ENCODE measurements at regions not wholly inside any gene's neighbourhood (a gene's known extent, or its start where the extent isn't known, plus 50 kb on each side); places are given as distances from the start of the nearest gene placed in this dataset.

GRCh38 chr6:15801912-15802311, 139.1 kb upstream of the DTNBP1 start:
- Histone ChIP-seq H3K36me3 (ENCODE audit: low read depth) (no peaks in the 10 kb centered on the region), H3K9me3 (ENCODE audit: low read depth) (no peaks in the 10 kb centered on the region), H3K9me2 (ENCODE audit: insufficient read depth) (no peaks in the 10 kb centered on the region), H2AFZ (no peak overlapping the region), H3K27me3 (replicated peaks; ENCODE audit: insufficient read depth) (no peaks in the 10 kb centered on the region), H3K27ac (no peak overlapping the region), H4K20me1 (ENCODE audit: insufficient read depth) (no peaks in the 10 kb centered on the region), H3K4me1 (ENCODE audit: insufficient read depth) (no peaks in the 10 kb centered on the region), H3K9ac (no peak overlapping the region), H3K4me3 (no peak overlapping the region), H3K4me2 (ENCODE audit: unreplicated experiment) (no peak overlapping the region), H3F3A (ENCODE audit: insufficient read depth) (no peaks in the 10 kb centered on the region), H3K79me2 (ENCODE audit: insufficient read depth) (no peaks in the 10 kb centered on the region)
- no peak for DNase-seq
- WGBS, 2 experiments (ENCODE audit: low coverage in 1 of 2, low lambda C conversion rate in 2 of 2, missing lambda C conversion rate in 2 of 2) = 84 to 88% methylated on average over 7 of the region's 7 CpGs
- TF ChIP-seq EZH2 (IDR thresholded peaks at IDR 0.05; ENCODE audit: insufficient read depth, poor library complexity, severe bottlenecking) = no peak
- TF ChIP-seq EZH2phosphoT487 (IDR thresholded peaks at IDR 0.05; ENCODE audit: insufficient read depth, low read depth) = no peak
- in situ Hi-C loops (cut with MboI) = no loop called here

GRCh38 chr6:15800841-15801617, 138.2 kb upstream of the DTNBP1 start:
- no peaks in the 10 kb centered on the region for H3K79me2 ChIP-seq (ENCODE audit: insufficient read depth)
- H3K9me3 ChIP-seq (ENCODE audit: low read depth) = no peaks in the 10 kb centered on the region
- 72 to 73% methylated on average over 11 of the region's 11 CpGs for WGBS, 2 experiments (ENCODE audit: low coverage in 1 of 2, low lambda C conversion rate in 2 of 2, missing lambda C conversion rate in 2 of 2)
- H3K9me2 ChIP-seq (ENCODE audit: insufficient read depth) = no peaks in the 10 kb centered on the region
- no peaks in the 10 kb centered on the region for H3F3A ChIP-seq (ENCODE audit: insufficient read depth)
- in situ Hi-C loops (cut with MboI) = no loop called here
- H3K4me3 ChIP-seq = no peak overlapping the region
- no peaks in the 10 kb centered on the region for H3K36me3 ChIP-seq (ENCODE audit: low read depth)
- H3K4me1 ChIP-seq (ENCODE audit: insufficient read depth) = no peaks in the 10 kb centered on the region
- no peaks in the 10 kb centered on the region for H4K20me1 ChIP-seq (ENCODE audit: insufficient read depth)
- no peak overlapping the region for H3K9ac ChIP-seq
- no peak overlapping the region for H2AFZ ChIP-seq
- H3K4me2 ChIP-seq (ENCODE audit: unreplicated experiment) = no peak overlapping the region
- TF ChIP-seq EZH2 (IDR thresholded peaks at IDR 0.05; ENCODE audit: insufficient read depth, poor library complexity, severe bottlenecking) = no peak
- TF ChIP-seq EZH2phosphoT487 (IDR thresholded peaks at IDR 0.05; ENCODE audit: insufficient read depth, low read depth) = no peak
- no peak overlapping the region for H3K27ac ChIP-seq
- H3K27me3 ChIP-seq (replicated peaks; ENCODE audit: insufficient read depth) = no peaks in the 10 kb centered on the region
- peak; percentile 59 for DNase-seq

- H3K79me2 ChIP-seq (ENCODE audit: insufficient read depth) = no peaks in the 10 kb centered on the region
Measured at GRCh38 chr6:15798533-15799255, 135.9 kb upstream of the DTNBP1 start.

GRCh38 chr6:15796844-15797243, 134.0 kb upstream of the DTNBP1 start:
- Histone ChIP-seq H3F3A (ENCODE audit: insufficient read depth) (0 out of 2 replicates have a peak, but pooled peaks cover 5% of the 10 kb centered on the region), H3K4me1 (ENCODE audit: insufficient read depth) (peaks cover 4% of the 10 kb centered on the region; the same call in 1 of the 2 replicates), H3K36me3 (ENCODE audit: low read depth) (no peaks in the 10 kb centered on the region), H3K27me3 (replicated peaks; ENCODE audit: insufficient read depth) (no peaks in the 10 kb centered on the region; the same call in 1 of the 2 replicates), H3K9me2 (ENCODE audit: insufficient read depth) (no peaks in the 10 kb centered on the region), H4K20me1 (ENCODE audit: insufficient read depth) (no peaks in the 10 kb centered on the region), H3K79me2 (ENCODE audit: insufficient read depth) (no peaks in the 10 kb centered on the region), H3K27ac (no peak overlapping the region), H3K4me3 (no peak overlapping the region), H3K9ac (no peak overlapping the region), H2AFZ (no peak overlapping the region), H3K9me3 (ENCODE audit: low read depth) (no peaks in the 10 kb centered on the region), H3K4me2 (ENCODE audit: unreplicated experiment) (no peak overlapping the region)
- TF ChIP-seq EZH2 (IDR thresholded peaks at IDR 0.05; ENCODE audit: insufficient read depth, poor library complexity, severe bottlenecking) (no peak), EZH2phosphoT487 (IDR thresholded peaks at IDR 0.05; ENCODE audit: insufficient read depth, low read depth) (no peak)
- in situ Hi-C loops (cut with MboI) = no loop called here
- peak; percentile 31 for DNase-seq
- 61 to 65% methylated on average over 5 of the region's 5 CpGs for WGBS, 2 experiments (ENCODE audit: low coverage in 1 of 2, low lambda C conversion rate in 2 of 2, missing lambda C conversion rate in 2 of 2)

More at GRCh38 chr6:15798533-15799255, 135.9 kb upstream of the DTNBP1 start:
- H3K4me2 ChIP-seq (ENCODE audit: unreplicated experiment) = no peak overlapping the region
- H3K4me1 ChIP-seq (ENCODE audit: insufficient read depth) = no peaks in the 10 kb centered on the region
- WGBS, 2 experiments (ENCODE audit: low coverage in 1 of 2, low lambda C conversion rate in 2 of 2, missing lambda C conversion rate in 2 of 2) = 23 to 34% methylated on average over 2 of the region's 2 CpGs
- H3K27ac ChIP-seq = no peak overlapping the region
- in situ Hi-C loops (cut with MboI) = no loop called here
- no peaks in the 10 kb centered on the region for H3K9me2 ChIP-seq (ENCODE audit: insufficient read depth)
- no peaks in the 10 kb centered on the region for H4K20me1 ChIP-seq (ENCODE audit: insufficient read depth)
- no peaks in the 10 kb centered on the region for H3K27me3 ChIP-seq (replicated peaks; ENCODE audit: insufficient read depth)
- no peak overlapping the region for H2AFZ ChIP-seq
- TF ChIP-seq EZH2 (IDR thresholded peaks at IDR 0.05; ENCODE audit: insufficient read depth, poor library complexity, severe bottlenecking) (no peak), EZH2phosphoT487 (IDR thresholded peaks at IDR 0.05; ENCODE audit: insufficient read depth, low read depth) (no peak)
- no peaks in the 10 kb centered on the region for H3K36me3 ChIP-seq (ENCODE audit: low read depth)
- no peak overlapping the region for H3K9ac ChIP-seq
- no peak overlapping the region for H3K4me3 ChIP-seq
- DNase-seq = no peak
- H3F3A ChIP-seq (ENCODE audit: insufficient read depth) = 0 out of 2 replicates have a peak, but pooled peaks cover 4% of the 10 kb centered on the region
- H3K9me3 ChIP-seq (ENCODE audit: low read depth) = no peaks in the 10 kb centered on the region

Measured in GM23248 (cell line).